DMS 273 (cell line): ENCODE measurements at regions not wholly inside any gene's neighbourhood (a gene's known extent, or its start where the extent isn't known, plus 50 kb on each side); places are given as distances from the start of the nearest gene placed in this dataset.
A peak's percentile ranks its signal among the peaks of the same experiment; 100 is the strongest.

Source experiments
- DNase-seq: peaks from one replicate; lab custom pipeline; 2025; ENCODE audit not compliant: unreplicated experiment; lab: John Stamatoyannopoulos, UW

- no peak for DNase-seq
These were observed 204.4 kb downstream of the SAMD5 start for GRCh38 chr6:147712841-147713240.

GRCh38 chr6:147715035-147715434, 206.5 kb downstream of the SAMD5 start:
- DNase-seq: no peak

- no peak for DNase-seq
These were observed 207.9 kb downstream of the SAMD5 start for GRCh38 chr6:147716434-147716833.

- no peak for DNase-seq
These were observed 209.5 kb downstream of the SAMD5 start for GRCh38 chr6:147717991-147718390.

GRCh38 chr6:147722158-147722557, 213.7 kb downstream of the SAMD5 start:
- no peak for DNase-seq

GRCh38 chr6:147724454-147724853, 216.0 kb downstream of the SAMD5 start:
- DNase-seq: peak; percentile 31

GRCh38 chr6:147726342-147726741, 217.9 kb downstream of the SAMD5 start:
- DNase-seq: no peak

- DNase-seq: no peak
These were observed 220.4 kb downstream of the SAMD5 start for GRCh38 chr6:147728903-147729302.

- DNase-seq: no peak
These were observed 225.2 kb downstream of the SAMD5 start for GRCh38 chr6:147733686-147734085.

- no peak for DNase-seq
These were observed 225.7 kb downstream of the SAMD5 start for GRCh38 chr6:147734151-147734550.

GRCh38 chr6:147735924-147736323, 227.4 kb downstream of the SAMD5 start:
- no peak for DNase-seq

GRCh38 chr6:147737115-147737514, 228.6 kb downstream of the SAMD5 start:
- DNase-seq: no peak

GRCh38 chr6:147738099-147738498, 229.6 kb downstream of the SAMD5 start:
- no peak for DNase-seq

- peak; percentile 24 for DNase-seq
These were observed 230.1 kb downstream of the SAMD5 start for GRCh38 chr6:147738516-147739162.

- no peak for DNase-seq
These were observed 231.8 kb downstream of the SAMD5 start for GRCh38 chr6:147740326-147740725.

- DNase-seq: no peak
These were observed 232.4 kb downstream of the SAMD5 start for GRCh38 chr6:147740916-147741315.

GRCh38 chr6:147741389-147741788, 232.9 kb downstream of the SAMD5 start:
- no peak for DNase-seq

GRCh38 chr6:147742440-147742839, 233.9 kb downstream of the SAMD5 start:
- DNase-seq: no peak

GRCh38 chr6:147744012-147744411, 235.5 kb downstream of the SAMD5 start:
- no peak for DNase-seq

GRCh38 chr6:147749331-147749730, 240.8 kb downstream of the SAMD5 start:
- no peak for DNase-seq

GRCh38 chr6:147750413-147750812, 241.9 kb downstream of the SAMD5 start:
- no peak for DNase-seq

- no peak for DNase-seq
These were observed 242.7 kb downstream of the SAMD5 start for GRCh38 chr6:147751232-147751631.

GRCh38 chr6:147752689-147753403, 244.4 kb downstream of the SAMD5 start:
- no peak for DNase-seq
